IMR-90 (cell line): ENCODE measurements at regions not wholly inside any gene's neighbourhood (a gene's known extent, or its start where the extent isn't known, plus 50 kb on each side); places are given as distances from the start of the nearest gene placed in this dataset.

ENCODE experiments used
- ATAC-seq: fragments of 200-7000 bp; cut with Tn5 transposase; 2 replicates; pipeline ENCODE4 v1.9.1; 2020; ENCODE audit warnings: low read depth, mild to moderate bottlenecking, moderate library complexity
- BruUV-seq: library from RNA; stranded (reverse); fragments of 400-500 nt; replicated peaks from 2 replicates; lab custom pipeline; 2021; lab: Mats Ljungman, UMichigan
- CTCF ChIA-PET: fragments of 300-600 bp; formaldehyde crosslinking; extraction: SDS; loops from one replicate; lab custom pipeline; 2021; ENCODE audit warnings: antibody characterized with exemption; lab: Yijun Ruan, JAX
- POLR2A ChIA-PET: fragments of 300-600 bp; sonication (Branson Sonifier 250); formaldehyde crosslinking; loops from one replicate; lab custom pipeline; 2022; ENCODE audit warnings: antibody characterized with exemption; ENCODE audit not compliant: unreplicated experiment; lab: Charles Lee
- DNase-seq: peaks from one replicate; pipeline ENCODE4 v3.0.0; 2013
- H2AFZ ChIP-seq: replicated peaks from 2 replicates; pipeline ENCODE3; 2013; ENCODE audit warnings: low read length, mild to moderate bottlenecking; ENCODE audit not compliant: poor library complexity
- H2AK5ac ChIP-seq: 2 replicates; pipeline ENCODE4 v1.6.1; 2013; ENCODE audit warnings: low read depth, low read length, inconsistent platforms
- H2AK9ac ChIP-seq: replicated peaks from 2 replicates; pipeline ENCODE3; 2013; ENCODE audit warnings: mild to moderate bottlenecking, low read depth, low read length, moderate library complexity; ENCODE audit not compliant: poor library complexity
- H2BK120ac ChIP-seq: 2 replicates; pipeline ENCODE4 v1.6.1; 2013; ENCODE audit warnings: low read depth, low read length, inconsistent platforms
- H2BK15ac ChIP-seq: 3 replicates; pipeline ENCODE4 v1.6.1; 2013; ENCODE audit warnings: low read depth, low read length, inconsistent platforms
- H2BK20ac ChIP-seq: 2 replicates; pipeline ENCODE4 v1.6.1; 2013; ENCODE audit warnings: low read depth, mild to moderate bottlenecking, inconsistent platforms, low read length, moderate library complexity
- H2BK5ac ChIP-seq: 2 replicates; pipeline ENCODE4 v1.6.1; 2013; ENCODE audit warnings: mild to moderate bottlenecking, low read depth, low read length, inconsistent platforms; ENCODE audit not compliant: poor library complexity, severe bottlenecking
- H3K14ac ChIP-seq: replicated peaks from 2 replicates; pipeline ENCODE4 v1.6.1; 2013; ENCODE audit warnings: low read depth, low read length, inconsistent platforms
- H3K18ac ChIP-seq: 2 replicates; pipeline ENCODE4 v1.6.1; 2013; ENCODE audit warnings: low read depth, low read length, control low read depth
- H3K23ac ChIP-seq: 2 replicates; pipeline ENCODE4 v1.6.1; 2013; ENCODE audit warnings: low read depth, low read length, inconsistent platforms
- H3K27ac ChIP-seq: 2 replicates; pipeline ENCODE4 v1.5.1; 2013; ENCODE audit warnings: mild to moderate bottlenecking, control low read depth, low read length; ENCODE audit not compliant: insufficient read depth
- H3K27me3 ChIP-seq: 2 replicates; pipeline ENCODE4 v1.6.1; 2013; ENCODE audit warnings: low read length; ENCODE audit not compliant: control insufficient read depth, insufficient read depth
- H3K36me3 ChIP-seq: 2 replicates; pipeline ENCODE4 v1.6.1; 2013; ENCODE audit warnings: low read length, mixed read lengths; ENCODE audit not compliant: control insufficient read depth, insufficient read depth
- H3K4ac ChIP-seq: 2 replicates; pipeline ENCODE4 v1.6.1; 2013; ENCODE audit warnings: low read depth, low read length, inconsistent platforms
- H3K4me1 ChIP-seq: 2 replicates; pipeline ENCODE4 v1.6.1; 2013; ENCODE audit warnings: low read length, mixed read lengths; ENCODE audit not compliant: control insufficient read depth, insufficient read depth
- H3K4me2 ChIP-seq: 2 replicates; pipeline ENCODE4 v1.6.1; 2013; ENCODE audit warnings: low read depth, mild to moderate bottlenecking, control low read depth, low read length, moderate library complexity
- H3K4me3 ChIP-seq: 2 replicates; pipeline ENCODE4 v1.5.1; 2013; ENCODE audit warnings: low read depth, mild to moderate bottlenecking, control low read depth, low read length, moderate library complexity; ENCODE audit not compliant: insufficient read depth
- H3K56ac ChIP-seq: 2 replicates; pipeline ENCODE4 v1.6.1; 2013; ENCODE audit warnings: low read length, inconsistent platforms; ENCODE audit not compliant: insufficient read depth; ENCODE audit errors: extremely low read depth
- H3K79me1 ChIP-seq, 2 experiments: 2 replicates each; pipeline ENCODE4 v1.6.1; 2013; ENCODE audit warnings: low read length in 2 of 2, inconsistent platforms in 1 of 2, low read depth in 1 of 2
- H3K9ac ChIP-seq: 2 replicates; pipeline ENCODE4 v1.6.1; 2013; ENCODE audit warnings: low read depth, low read length, control low read depth
- H3K9me1 ChIP-seq: 2 replicates; pipeline ENCODE4 v1.6.1; 2013; ENCODE audit warnings: low read length, inconsistent platforms; ENCODE audit not compliant: insufficient read depth
- H3K9me3 ChIP-seq: 2 replicates; pipeline ENCODE4 v1.6.1; 2013; ENCODE audit warnings: low read length; ENCODE audit not compliant: control insufficient read depth, insufficient read depth
- H4K20me1 ChIP-seq: 2 replicates; pipeline ENCODE4 v1.6.1; 2013; ENCODE audit warnings: low read length, inconsistent platforms; ENCODE audit not compliant: insufficient read depth
- H4K5ac ChIP-seq: 2 replicates; pipeline ENCODE4 v1.6.1; 2013; ENCODE audit warnings: mild to moderate bottlenecking, low read depth, low read length, control low read depth
- H4K8ac ChIP-seq, 2 experiments: 2 replicates each; pipeline ENCODE4 v1.6.1; 2013; ENCODE audit warnings: low read depth in 2 of 2, low read length in 2 of 2, control low read depth in 1 of 2, inconsistent platforms in 1 of 2
- H4K91ac ChIP-seq: 2 replicates; pipeline ENCODE4 v1.6.1; 2013; ENCODE audit warnings: low read depth, low read length, inconsistent platforms; ENCODE audit not compliant: insufficient read depth
- BHLHE40 ChIP-seq: fragments of 150-350 bp; IDR thresholded peaks from 2 replicates; pipeline ENCODE4 v1.6.1; 2016; ENCODE audit warnings: mild to moderate bottlenecking, low read depth, low read length
- CEBPB ChIP-seq: IDR thresholded peaks from 2 replicates; pipeline ENCODE4 v1.6.1; 2012; ENCODE audit warnings: low read depth, low read length, improper control_type of control experiment
- CHD1 ChIP-seq: IDR thresholded peaks from 2 replicates; pipeline ENCODE4 v1.6.1; 2012; ENCODE audit warnings: low read depth, low read length, improper control_type of control experiment
- ELK1 ChIP-seq: fragments of 150-350 bp; IDR thresholded peaks from 2 replicates; pipeline ENCODE4 v1.6.1; 2016; ENCODE audit warnings: low read depth, mild to moderate bottlenecking, low read length, moderate library complexity, borderline replicate concordance
- FOS ChIP-seq: fragments of 150-350 bp; IDR thresholded peaks from 2 replicates; pipeline ENCODE4 v1.6.1; 2016; ENCODE audit warnings: low read depth, low read length
- MAFK ChIP-seq: IDR thresholded peaks from 2 replicates; pipeline ENCODE4 v1.6.1; 2012; ENCODE audit warnings: low read depth, low read length, improper control_type of control experiment
- MAZ ChIP-seq: IDR thresholded peaks from 2 replicates; pipeline ENCODE4 v1.6.1; 2012; ENCODE audit warnings: low read depth, mild to moderate bottlenecking, low read length, improper control_type of control experiment, moderate library complexity, borderline replicate concordance
- MXI1 ChIP-seq: IDR thresholded peaks from 2 replicates; pipeline ENCODE4 v1.6.1; 2012; ENCODE audit warnings: low read depth, mild to moderate bottlenecking, low read length, moderate library complexity, borderline replicate concordance
- NFE2L2 ChIP-seq: fragments of 150-350 bp; IDR thresholded peaks from 2 replicates; pipeline ENCODE4 v1.6.1; 2016; ENCODE audit warnings: low read depth, mild to moderate bottlenecking, low read length
- POLR2A ChIP-seq: IDR thresholded peaks from 2 replicates; pipeline ENCODE4 v1.6.1; 2012; ENCODE audit warnings: mild to moderate bottlenecking, low read depth, low read length
- RAD21 ChIP-seq: IDR thresholded peaks from 2 replicates; pipeline ENCODE4 v1.6.1; 2012; ENCODE audit warnings: low read length, improper control_type of control experiment
- RCOR1 ChIP-seq: IDR thresholded peaks from 2 replicates; pipeline ENCODE4 v1.6.1; 2012; ENCODE audit warnings: mild to moderate bottlenecking, low read length, improper control_type of control experiment; ENCODE audit not compliant: insufficient replicate concordance
- RFX5 ChIP-seq: IDR thresholded peaks from 2 replicates; pipeline ENCODE4 v1.8.0; 2012; ENCODE audit warnings: low read depth, mild to moderate bottlenecking, low read length, moderate library complexity
- SMC3 ChIP-seq: fragments of 150-350 bp; IDR thresholded peaks from 2 replicates; pipeline ENCODE4 v1.6.1; 2016; ENCODE audit warnings: low read depth, mild to moderate bottlenecking, antibody characterized with exemption, low read length, moderate library complexity
- WGBS, 2 experiments: methylation state at CpG; one replicate each; pipeline versions ENCODE4 v1.1.5 to v1.1.7; 2013; ENCODE audit warnings: missing lambda C conversion rate in 2 of 2; ENCODE audit not compliant: insufficient read length in 1 of 2; ENCODE audit errors: extremely low coverage in 2 of 2; 5-methylcytosine and 5-hydroxymethylcytosine counted together
- dilution Hi-C: fragments of 300-500 bp; cut with HindIII; formaldehyde crosslinking; loops from one replicate; pipeline ENCODE4 v1.14.3; 2018; ENCODE audit warnings: low sequenced_read_pairs; ENCODE audit not compliant: unreplicated experiment
- in situ Hi-C: fragments of 300-500 bp; cut with MboI; formaldehyde crosslinking; loops from 3 replicates; pipeline ENCODE4 v1.14.3; 2019; ENCODE audit warnings: low sequenced_read_pairs, inconsistent platforms, mixed read lengths
- intact Hi-C: fragments of 100-400 bp; cut with micrococcal nuclease; formaldehyde crosslinking; loops from 2 replicates; pipeline ENCODE4 v1.10.0; 2022
- TF ChIP-seq, protein P1 (sequence below): fragments of 150-350 bp; IDR thresholded peaks from 2 replicates; pipeline ENCODE4 v1.6.1; 2017; ENCODE audit warnings: mild to moderate bottlenecking, antibody characterized with exemption, low read length, low read depth
- TF ChIP-seq, protein P2 (sequence below): conservative IDR thresholded peaks from 2 replicates; pipeline ENCODE4 v1.5.1; 2012; ENCODE audit warnings: mild to moderate bottlenecking, low read depth, low read length, improper control_type of control experiment

GRCh38 chr4:108432418-108432817 lies 188.0 kb upstream of the RPL34 start:
- Histone ChIP-seq H2BK5ac (no peak overlapping the region), H3K9ac (no peak overlapping the region), H3K36me3 (no peaks in the 10 kb centered on the region), H2AK9ac (no peak overlapping the region), H3K18ac (no peak overlapping the region; the same call in 1 of the 2 replicates), H3K9me3 (no peaks in the 10 kb centered on the region), H3K14ac (no peak overlapping the region), H3K56ac (no peak overlapping the region), H4K8ac (no peak overlapping the region), H3K4me3 (no peak overlapping the region), H2AFZ (no peak overlapping the region), H3K79me1 (no peaks in the 10 kb centered on the region), H3K4ac (no peak overlapping the region), H3K23ac (no peak overlapping the region), H3K4me1 (peaks cover 4% of the 10 kb centered on the region; the same call in 1 of the 2 replicates), H2BK120ac (no peak overlapping the region), H3K4me2 (no peak overlapping the region), H3K27ac (no peak overlapping the region), H2BK20ac (no peak overlapping the region; the same call in 1 of the 2 replicates), H2AK5ac (no peak overlapping the region), H3K9me1 (no peaks in the 10 kb centered on the region), H4K20me1 (no peaks in the 10 kb centered on the region), H3K27me3 (no peaks in the 10 kb centered on the region), H4K5ac (no peak overlapping the region), H4K91ac (no peak overlapping the region), H2BK15ac (no peak overlapping the region; the same call in 2 of the 3 replicates)
- intact Hi-C loops (no loop called here), dilution Hi-C loops (no loop called here), in situ Hi-C loops (no loop called here)
- 88% methylated on average over 1 of the region's 3 CpGs; no CpG with 5 or more reads in 1 of the 2 experiments for WGBS, 2 experiments
- DNase-seq (no peak), ATAC-seq (no peak)
- ChIA-PET POLR2A (no interaction called here), CTCF (interaction anchor here (0.6 kb wide), 1 partner anchor 385 kb away, joined by 3 read pairs; no protein-coding TSS in a partner anchor)
- TF ChIP-seq, protein P1, sequence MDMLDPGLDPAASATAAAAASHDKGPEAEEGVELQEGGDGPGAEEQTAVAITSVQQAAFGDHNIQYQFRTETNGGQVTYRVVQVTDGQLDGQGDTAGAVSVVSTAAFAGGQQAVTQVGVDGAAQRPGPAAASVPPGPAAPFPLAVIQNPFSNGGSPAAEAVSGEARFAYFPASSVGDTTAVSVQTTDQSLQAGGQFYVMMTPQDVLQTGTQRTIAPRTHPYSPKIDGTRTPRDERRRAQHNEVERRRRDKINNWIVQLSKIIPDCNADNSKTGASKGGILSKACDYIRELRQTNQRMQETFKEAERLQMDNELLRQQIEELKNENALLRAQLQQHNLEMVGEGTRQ: no peak
- TF ChIP-seq RFX5 (no peak), MXI1 (no peak), ELK1 (no peak), POLR2A (no peak), MAFK (no peak), RAD21 (no peak), RCOR1 (no peak), MAZ (no peak), NFE2L2 (no peak), SMC3 (no peak), CHD1 (no peak), FOS (no peak), BHLHE40 (no peak), CEBPB (no peak)
- TF ChIP-seq, protein P2, sequence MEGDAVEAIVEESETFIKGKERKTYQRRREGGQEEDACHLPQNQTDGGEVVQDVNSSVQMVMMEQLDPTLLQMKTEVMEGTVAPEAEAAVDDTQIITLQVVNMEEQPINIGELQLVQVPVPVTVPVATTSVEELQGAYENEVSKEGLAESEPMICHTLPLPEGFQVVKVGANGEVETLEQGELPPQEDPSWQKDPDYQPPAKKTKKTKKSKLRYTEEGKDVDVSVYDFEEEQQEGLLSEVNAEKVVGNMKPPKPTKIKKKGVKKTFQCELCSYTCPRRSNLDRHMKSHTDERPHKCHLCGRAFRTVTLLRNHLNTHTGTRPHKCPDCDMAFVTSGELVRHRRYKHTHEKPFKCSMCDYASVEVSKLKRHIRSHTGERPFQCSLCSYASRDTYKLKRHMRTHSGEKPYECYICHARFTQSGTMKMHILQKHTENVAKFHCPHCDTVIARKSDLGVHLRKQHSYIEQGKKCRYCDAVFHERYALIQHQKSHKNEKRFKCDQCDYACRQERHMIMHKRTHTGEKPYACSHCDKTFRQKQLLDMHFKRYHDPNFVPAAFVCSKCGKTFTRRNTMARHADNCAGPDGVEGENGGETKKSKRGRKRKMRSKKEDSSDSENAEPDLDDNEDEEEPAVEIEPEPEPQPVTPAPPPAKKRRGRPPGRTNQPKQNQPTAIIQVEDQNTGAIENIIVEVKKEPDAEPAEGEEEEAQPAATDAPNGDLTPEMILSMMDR: no peak
- no TSS peak for BruUV-seq
